ENCODE measurements at regions not wholly inside any gene's neighbourhood (a gene's known extent, or its start where the extent isn't known, plus 50 kb on each side); places are given as distances from the start of the nearest gene placed in this dataset.

DNA sequence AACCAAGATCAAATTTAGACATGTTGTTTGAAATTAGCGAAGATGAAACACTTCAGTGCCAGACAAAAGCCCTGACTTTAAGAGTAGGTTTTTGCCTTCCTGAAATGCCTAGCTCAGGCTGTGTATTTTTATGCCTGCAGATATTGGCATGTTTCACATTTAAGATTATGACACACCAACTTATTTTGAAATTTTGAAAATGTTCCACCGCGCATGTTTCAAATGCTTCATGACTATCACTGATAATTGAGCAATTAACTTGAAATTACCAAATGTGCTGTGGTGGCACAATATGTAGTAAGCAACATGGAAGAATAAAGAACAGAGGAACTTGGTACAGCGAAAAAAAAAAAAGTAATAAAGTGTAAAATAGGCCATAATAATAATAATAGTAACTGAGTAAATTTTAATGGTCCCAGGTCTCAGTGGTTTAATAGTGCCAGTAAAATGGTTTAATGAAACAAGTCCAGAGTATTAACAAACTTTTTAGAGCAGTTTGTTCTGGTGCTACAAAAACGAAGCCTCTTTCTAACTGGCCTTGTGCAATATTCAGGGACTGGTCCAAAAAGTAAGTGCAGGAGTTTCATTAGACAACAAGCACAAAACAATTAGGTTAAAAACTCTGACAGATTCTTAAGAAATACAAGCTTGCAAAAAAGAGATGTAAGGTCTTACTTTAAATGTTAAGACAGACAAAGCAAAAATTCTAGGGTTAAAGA lies 112.5 kb upstream of the SOX6 start:
- Histone ChIP-seq H3K23ac (ENCODE audit: insufficient read length, low read depth, low read length) (no peak overlapping the region), H4K5ac (ENCODE audit: insufficient read length, low read depth, low read length) (no peak overlapping the region), H2BK12ac (ENCODE audit: insufficient read length, low read depth, low read length) (no peak overlapping the region), H2BK20ac (ENCODE audit: low read depth, low read length, poor library complexity, severe bottlenecking) (no peak overlapping the region), H2AK5ac (ENCODE audit: insufficient read length, low read length) (no peak overlapping the region), H3K79me1 (ENCODE audit: insufficient read depth, low read depth, low read length, poor library complexity, severe bottlenecking) (no peaks in the 10 kb centered on the region), H3K4me2 (ENCODE audit: insufficient read depth, insufficient read length, low read length) (no peak overlapping the region), H2BK15ac (ENCODE audit: low read depth, low read length) (no peak overlapping the region), H3K27me3 (ENCODE audit: insufficient read depth, low read length) (no peaks in the 10 kb centered on the region), H3K23me2 (ENCODE audit: insufficient read length, low read depth, low read length, poor library complexity, severe bottlenecking) (no peaks in the 10 kb centered on the region), H3K4ac (ENCODE audit: low read depth, low read length) (no peak overlapping the region), H3K79me2 (ENCODE audit: insufficient read depth, low read length) (no peaks in the 10 kb centered on the region), H3K9ac (ENCODE audit: extremely low read depth, insufficient read length, low read length) (no peak overlapping the region), H3K14ac (ENCODE audit: insufficient read depth, low read length) (no peak overlapping the region), H4K8ac (replicated peaks; ENCODE audit: insufficient read length, low read depth, low read length) (no peak overlapping the region), H3K9me3 (ENCODE audit: control insufficient read depth, low read depth, low read length) (no peaks in the 10 kb centered on the region), H4K20me1 (ENCODE audit: control insufficient read depth, insufficient read depth, insufficient read length) (no peaks in the 10 kb centered on the region), H3K4me1 (ENCODE audit: insufficient read depth, low read length) (no peaks in the 10 kb centered on the region), H3T11ph (ENCODE audit: low read length) (no peak overlapping the region), H4K91ac (ENCODE audit: insufficient read length, low read depth, low read length) (no peak overlapping the region), H3K56ac (ENCODE audit: insufficient read length, low read depth, low read length) (no peak overlapping the region), H3K18ac (ENCODE audit: insufficient read length, low read depth, low read length) (no peak overlapping the region), H2AFZ (ENCODE audit: low read length) (no peak overlapping the region), H2BK5ac (ENCODE audit: insufficient read length, low read length) (no peak overlapping the region), H2BK120ac (ENCODE audit: low read depth, low read length, poor library complexity, severe bottlenecking) (no peak overlapping the region), H3K27ac (ENCODE audit: insufficient read length, low read depth, low read length) (no peak overlapping the region)
- DNase-seq, result no peak
- peaks cover 15 to 21% of the 10 kb centered on the region in 2 experiments for H3K4me1 Mint-ChIP-seq
- WGBS (ENCODE audit: extremely low coverage, insufficient read length, low lambda C conversion rate), result no CpG with 5 or more reads among the region's 5 CpGs
- no peaks in the 10 kb centered on the region for H3K9me3 Mint-ChIP-seq
- H3K27ac Mint-ChIP-seq, result no peak overlapping the region
- peaks cover 2% of the 10 kb centered on the region; the same call in 1 of the 2 replicates for H3K27me3 Mint-ChIP-seq (ENCODE audit: low read depth)
- TF ChIP-seq, protein P1, sequence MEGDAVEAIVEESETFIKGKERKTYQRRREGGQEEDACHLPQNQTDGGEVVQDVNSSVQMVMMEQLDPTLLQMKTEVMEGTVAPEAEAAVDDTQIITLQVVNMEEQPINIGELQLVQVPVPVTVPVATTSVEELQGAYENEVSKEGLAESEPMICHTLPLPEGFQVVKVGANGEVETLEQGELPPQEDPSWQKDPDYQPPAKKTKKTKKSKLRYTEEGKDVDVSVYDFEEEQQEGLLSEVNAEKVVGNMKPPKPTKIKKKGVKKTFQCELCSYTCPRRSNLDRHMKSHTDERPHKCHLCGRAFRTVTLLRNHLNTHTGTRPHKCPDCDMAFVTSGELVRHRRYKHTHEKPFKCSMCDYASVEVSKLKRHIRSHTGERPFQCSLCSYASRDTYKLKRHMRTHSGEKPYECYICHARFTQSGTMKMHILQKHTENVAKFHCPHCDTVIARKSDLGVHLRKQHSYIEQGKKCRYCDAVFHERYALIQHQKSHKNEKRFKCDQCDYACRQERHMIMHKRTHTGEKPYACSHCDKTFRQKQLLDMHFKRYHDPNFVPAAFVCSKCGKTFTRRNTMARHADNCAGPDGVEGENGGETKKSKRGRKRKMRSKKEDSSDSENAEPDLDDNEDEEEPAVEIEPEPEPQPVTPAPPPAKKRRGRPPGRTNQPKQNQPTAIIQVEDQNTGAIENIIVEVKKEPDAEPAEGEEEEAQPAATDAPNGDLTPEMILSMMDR (conservative IDR thresholded peaks at IDR 0.05), result no peak
- no peaks in the 10 kb centered on the region for H3K36me3 Mint-ChIP-seq (ENCODE audit: insufficient read depth in 1 of 3, low read depth in 3 of 3)
- no peak overlapping the region for H3K4me3 Mint-ChIP-seq

Measured in H9 (cell line).